Fibroblast of lung (primary cell): ENCODE measurements at regions not wholly inside any gene's neighbourhood (a gene's known extent, or its start where the extent isn't known, plus 50 kb on each side); places are given as distances from the start of the nearest gene placed in this dataset.
A peak's percentile ranks its signal among the peaks of the same experiment; 100 is the strongest.

Source experiments
- DNase-seq, 2 donors: peaks; one replicate each; pipeline versions ENCODE4 v3.0.0 to v3.0.0-alpha.2; 2010; ENCODE audit warnings: low read depth in 2 of 2
- H2AFZ ChIP-seq: 2 replicates; pipeline ENCODE4 v1.5.1; 2012; ENCODE audit warnings: low read length, control low read depth, inconsistent platforms
- H3K27ac ChIP-seq: 2 replicates; pipeline ENCODE4 v1.5.1; 2011; ENCODE audit warnings: low read length, control low read depth; ENCODE audit not compliant: insufficient read depth
- H3K27me3 ChIP-seq: 2 replicates; pipeline ENCODE4 v1.5.1; 2011; ENCODE audit warnings: mild to moderate bottlenecking, low read length; ENCODE audit not compliant: control insufficient read depth, insufficient read depth
- H3K36me3 ChIP-seq: 2 replicates; pipeline ENCODE4 v1.5.1; 2011; ENCODE audit warnings: low read length; ENCODE audit not compliant: control insufficient read depth, insufficient read depth
- H3K4me1 ChIP-seq: 2 replicates; pipeline ENCODE4 v1.5.1; 2011; ENCODE audit warnings: low read length; ENCODE audit not compliant: control insufficient read depth, insufficient read depth; ENCODE audit errors: extremely low read depth
- H3K4me2 ChIP-seq: 2 replicates; pipeline ENCODE4 v1.5.1; 2011; ENCODE audit warnings: low read length, control low read depth; ENCODE audit not compliant: insufficient read depth; ENCODE audit errors: extremely low read depth
- H3K4me3 ChIP-seq, 4 experiments: fragments of 200-600 bp in 1 of 4; sonication (generic) in 1 of 4; replicated peaks in 1 of 4; 2 replicates each; pipeline ENCODE4 v1.5.1; 2011 to 2016; ENCODE audit warnings: low read length in 4 of 4, low read depth in 3 of 4, mild to moderate bottlenecking in 3 of 4, control low read depth in 2 of 4, inconsistent platforms in 1 of 4, mixed read lengths in 1 of 4; ENCODE audit not compliant: insufficient read depth in 1 of 4; ENCODE audit errors: control extremely low read depth in 1 of 4
- H3K79me2 ChIP-seq: 2 replicates; pipeline ENCODE4 v1.5.1; 2012; ENCODE audit warnings: mild to moderate bottlenecking, low read length, inconsistent platforms; ENCODE audit not compliant: control insufficient read depth, insufficient read depth
- H3K9ac ChIP-seq: 2 replicates; pipeline ENCODE4 v1.5.1; 2011; ENCODE audit warnings: mild to moderate bottlenecking, low read length, control low read depth; ENCODE audit not compliant: insufficient read depth
- H3K9me3 ChIP-seq: 2 replicates; pipeline ENCODE4 v1.5.1; 2012; ENCODE audit warnings: low read depth, low read length; ENCODE audit not compliant: control insufficient read depth, insufficient read depth
- H4K20me1 ChIP-seq: 2 replicates; pipeline ENCODE4 v1.5.1; 2011; ENCODE audit warnings: low read length; ENCODE audit not compliant: control insufficient read depth, insufficient read depth; ENCODE audit errors: extremely low read depth
- CTCF ChIP-seq, 2 donors: IDR thresholded peaks in 1 of 2; conservative IDR thresholded peaks in 1 of 2; 1 replicate in 1 of 2; 2 replicates in 1 of 2; pipeline ENCODE4 v1.5.1; 2011 to 2012; ENCODE audit warnings: low read length in 2 of 2, control low read depth in 1 of 2, inconsistent platforms in 1 of 2, low read depth in 1 of 2, mild to moderate bottlenecking in 1 of 2
- EZH2 ChIP-seq: IDR thresholded peaks from 2 replicates; pipeline ENCODE4 v1.5.1; 2012; ENCODE audit warnings: low read length, control low read depth, mild to moderate bottlenecking; ENCODE audit errors: missing control alignments

- DNase-seq = peak in 1 of 2 donors; percentile 8
- H3K36me3 ChIP-seq = no peaks in the 10 kb centered on the region
- H3K4me2 ChIP-seq = no peak overlapping the region
- no peak overlapping the region for H2AFZ ChIP-seq
- no peak overlapping the region for H3K9ac ChIP-seq
- H3K4me1 ChIP-seq = no peaks in the 10 kb centered on the region
- H3K27ac ChIP-seq = no peak overlapping the region
- TF ChIP-seq CTCF (conservative IDR thresholded peaks at IDR 0.05 in 1 of 2, IDR thresholded peaks at IDR 0.05 in 1 of 2; ENCODE audit: low read depth in 1 of 2, low read length in 2 of 2) (no peak), EZH2 (no peak)
- H3K27me3 ChIP-seq = no peaks in the 10 kb centered on the region
- H3K79me2 ChIP-seq = no peaks in the 10 kb centered on the region
- no peak overlapping the region for H3K4me3 ChIP-seq
- H3K9me3 ChIP-seq = no peaks in the 10 kb centered on the region
- no peaks in the 10 kb centered on the region for H4K20me1 ChIP-seq
Measured at GRCh38 chr4:60885011-60885410, 315.1 kb upstream of the ADGRL3 start.

- H3K36me3 ChIP-seq = no peaks in the 10 kb centered on the region
- no peaks in the 10 kb centered on the region for H4K20me1 ChIP-seq
- H3K4me1 ChIP-seq = no peaks in the 10 kb centered on the region
- no peak overlapping the region for H2AFZ ChIP-seq
- H3K4me3 ChIP-seq = no peak overlapping the region
- no peaks in the 10 kb centered on the region for H3K27me3 ChIP-seq
- no peaks in the 10 kb centered on the region for H3K9me3 ChIP-seq
- no peaks in the 10 kb centered on the region for H3K79me2 ChIP-seq
- no peak for TF ChIP-seq EZH2
- TF ChIP-seq CTCF (conservative IDR thresholded peaks at IDR 0.05 in 1 of 2, IDR thresholded peaks at IDR 0.05 in 1 of 2; ENCODE audit: low read depth in 1 of 2, low read length in 2 of 2) = no peak
- H3K4me2 ChIP-seq = no peak overlapping the region
- no peak overlapping the region for H3K9ac ChIP-seq
- no peak for DNase-seq
- H3K27ac ChIP-seq = no peak overlapping the region
Measured at GRCh38 chr4:60890743-60891142, 309.4 kb upstream of the ADGRL3 start.

GRCh38 chr4:60891947-60892346, 308.2 kb upstream of the ADGRL3 start:
- Histone ChIP-seq H3K4me2 (no peak overlapping the region), H3K27me3 (no peaks in the 10 kb centered on the region), H3K36me3 (no peaks in the 10 kb centered on the region), H2AFZ (no peak overlapping the region), H3K4me3 (no peak overlapping the region), H3K27ac (no peak overlapping the region), H4K20me1 (no peaks in the 10 kb centered on the region), H3K4me1 (no peaks in the 10 kb centered on the region), H3K79me2 (no peaks in the 10 kb centered on the region), H3K9me3 (no peaks in the 10 kb centered on the region), H3K9ac (no peak overlapping the region)
- TF ChIP-seq CTCF (conservative IDR thresholded peaks at IDR 0.05 in 1 of 2, IDR thresholded peaks at IDR 0.05 in 1 of 2; ENCODE audit: low read depth in 1 of 2, low read length in 2 of 2) (no peak), EZH2 (no peak)
- DNase-seq = no peak
